Non-pigmented ciliary epithelial cell (primary cell): ENCODE measurements at regions not wholly inside any gene's neighbourhood (a gene's known extent, or its start where the extent isn't known, plus 50 kb on each side); places are given as distances from the start of the nearest gene placed in this dataset.

Experiments used
- DNase-seq: peaks from one replicate; pipeline ENCODE4 v3.0.0-alpha.2; 2010; ENCODE audit warnings: low read depth

DNA sequence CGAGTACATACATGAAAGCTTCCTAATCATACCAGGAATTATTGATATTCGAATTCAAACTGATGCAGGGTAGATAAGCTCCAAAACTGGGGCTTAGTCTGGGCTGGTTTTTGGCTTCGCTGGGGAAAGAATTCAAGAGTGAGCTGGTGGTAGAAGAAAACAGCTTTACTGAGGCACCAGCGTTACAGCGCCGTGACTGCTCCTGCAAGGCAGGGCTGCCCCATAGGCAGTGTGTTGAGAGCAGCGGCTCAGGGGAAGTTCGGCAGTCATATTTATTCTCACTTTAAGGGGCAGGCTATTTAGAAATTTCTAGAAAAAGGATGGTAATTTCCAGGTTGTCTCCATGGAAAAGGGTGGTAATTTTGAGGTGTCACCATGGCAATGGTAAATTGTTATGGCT lies 292.6 kb upstream of the TCF4 start:
- no peak for DNase-seq

GRCh38 chr18:55879331-55879730 lies 291.3 kb upstream of the TCF4 start:
- no peak for DNase-seq

GRCh38 chr18:55878224-55878623 lies 290.2 kb upstream of the TCF4 start:
- no peak for DNase-seq

DNA sequence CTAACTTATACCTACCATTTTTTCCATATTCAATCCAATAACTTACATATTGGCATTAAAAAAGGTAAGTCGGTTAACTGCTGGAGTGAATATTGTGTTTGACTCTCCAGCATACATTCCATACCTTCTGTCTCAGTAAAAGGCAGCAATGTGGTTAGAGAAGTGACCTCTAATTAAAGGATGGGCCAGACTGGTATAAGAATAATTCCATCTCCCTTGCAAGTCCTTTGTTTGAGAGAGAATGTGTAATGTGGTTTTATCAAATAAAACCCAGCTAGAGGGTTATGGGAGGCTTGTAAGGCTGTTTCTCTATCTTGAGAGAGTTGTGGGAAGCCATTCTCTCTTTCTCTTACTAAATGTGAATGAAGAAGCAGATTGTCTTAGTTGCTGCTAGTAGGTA lies 289.3 kb upstream of the TCF4 start:
- DNase-seq: no peak

GRCh38 chr18:55876254-55876653 lies 288.3 kb upstream of the TCF4 start:
- no peak for DNase-seq

- DNase-seq: no peak
Measured at GRCh38 chr18:55875371-55875901, 287.4 kb upstream of the TCF4 start.

GRCh38 chr18:55869556-55870501 lies 281.8 kb upstream of the TCF4 start:
- no peak for DNase-seq

DNA sequence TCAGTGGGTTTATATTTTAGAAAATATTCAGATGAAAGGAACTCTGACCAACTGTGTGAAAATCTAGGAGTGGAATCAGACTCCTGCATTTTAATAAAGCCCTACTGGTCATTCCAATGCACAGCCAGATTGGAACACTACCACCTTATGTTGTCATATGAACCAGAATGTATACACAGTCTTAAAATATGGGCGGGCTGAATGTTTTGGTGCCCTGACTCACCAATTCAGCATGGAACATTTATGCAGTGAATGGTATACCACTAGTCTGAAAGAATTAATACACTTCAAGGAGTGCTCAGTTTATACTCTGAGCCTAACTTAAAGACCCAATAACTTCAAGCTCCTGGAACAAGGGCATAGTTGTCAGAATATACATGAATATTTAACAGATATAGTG lies 280.9 kb upstream of the TCF4 start:
- DNase-seq: no peak

- no peak for DNase-seq
Measured at GRCh38 chr18:55866886-55867285, 278.9 kb upstream of the TCF4 start.

DNA sequence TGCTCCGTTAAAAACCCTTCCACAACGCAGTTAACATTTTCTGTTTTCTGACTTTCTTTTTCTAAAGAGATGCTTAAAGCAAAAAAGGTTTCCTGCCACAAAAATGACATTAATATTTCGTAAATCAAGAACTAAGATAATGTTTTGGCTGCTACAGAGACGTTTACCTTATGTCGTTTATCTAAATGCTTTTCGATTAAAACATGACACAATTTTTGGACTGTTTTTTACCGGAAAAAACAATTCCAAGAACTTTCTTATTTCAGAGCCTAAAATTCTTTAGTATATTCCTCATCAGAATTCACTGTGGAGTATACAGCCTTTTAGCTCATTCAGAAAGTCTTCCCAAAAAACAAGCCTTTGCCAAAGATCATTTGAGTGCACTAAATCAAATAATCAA lies 278.0 kb upstream of the TCF4 start:
- no peak for DNase-seq

DNA sequence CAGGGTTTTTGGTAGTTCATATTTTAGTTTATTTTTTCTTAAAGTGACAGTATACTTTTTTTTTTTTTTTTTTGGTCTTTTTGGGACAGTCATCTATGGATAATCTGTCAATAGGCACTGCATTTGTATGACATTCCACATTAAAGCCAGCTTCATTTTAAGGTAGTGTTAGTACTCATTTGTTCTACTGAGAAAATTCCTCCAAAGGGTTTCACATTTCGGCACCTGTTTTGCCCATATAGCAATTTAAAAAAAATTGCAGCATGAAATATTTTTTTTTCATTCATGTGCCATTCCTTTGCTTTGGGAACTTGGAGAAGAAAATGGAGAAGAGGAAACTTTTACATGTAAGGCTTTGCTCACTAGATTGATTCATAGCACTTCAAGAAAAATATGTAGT lies 276.3 kb upstream of the TCF4 start:
- DNase-seq: no peak

DNA sequence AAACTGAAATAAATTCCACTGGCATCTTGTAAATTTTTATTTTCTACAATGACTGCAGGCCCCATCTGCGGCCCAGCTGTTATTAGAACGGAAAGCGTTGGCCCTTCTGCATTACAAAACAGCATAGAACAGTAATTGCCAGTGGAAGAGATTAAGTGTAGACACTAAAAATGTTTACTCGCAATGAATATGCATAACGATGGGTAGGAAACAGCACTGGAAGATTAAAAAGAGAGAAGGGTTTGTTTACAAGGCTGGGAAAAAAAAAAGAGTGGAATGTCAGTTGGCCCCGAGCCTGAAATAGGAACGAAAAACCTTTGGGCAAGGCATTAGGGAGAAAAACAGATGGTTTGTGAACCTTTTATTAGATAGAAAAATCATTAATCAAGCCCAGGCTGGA lies 275.9 kb upstream of the TCF4 start:
- no peak for DNase-seq

DNA sequence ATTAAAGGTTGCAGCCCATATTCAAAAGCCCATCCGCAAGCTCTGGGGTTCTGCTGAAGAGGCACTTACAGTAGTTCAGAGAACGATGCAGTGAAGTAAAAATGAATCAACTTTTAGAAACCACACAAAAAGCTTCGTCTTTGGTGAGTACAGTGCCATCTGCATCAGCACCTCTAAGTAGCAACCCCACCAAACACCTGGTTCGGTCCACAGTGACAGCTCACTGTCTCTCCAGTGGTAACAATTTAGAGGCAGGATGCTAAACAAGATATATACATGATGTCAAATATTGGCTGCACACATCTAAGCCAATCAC lies 275.4 kb upstream of the TCF4 start:
- no peak for DNase-seq

- DNase-seq: no peak
Measured at GRCh38 chr18:55862693-55863390, 274.9 kb upstream of the TCF4 start.

GRCh38 chr18:55861266-55861665 lies 273.3 kb upstream of the TCF4 start:
- no peak for DNase-seq

DNA sequence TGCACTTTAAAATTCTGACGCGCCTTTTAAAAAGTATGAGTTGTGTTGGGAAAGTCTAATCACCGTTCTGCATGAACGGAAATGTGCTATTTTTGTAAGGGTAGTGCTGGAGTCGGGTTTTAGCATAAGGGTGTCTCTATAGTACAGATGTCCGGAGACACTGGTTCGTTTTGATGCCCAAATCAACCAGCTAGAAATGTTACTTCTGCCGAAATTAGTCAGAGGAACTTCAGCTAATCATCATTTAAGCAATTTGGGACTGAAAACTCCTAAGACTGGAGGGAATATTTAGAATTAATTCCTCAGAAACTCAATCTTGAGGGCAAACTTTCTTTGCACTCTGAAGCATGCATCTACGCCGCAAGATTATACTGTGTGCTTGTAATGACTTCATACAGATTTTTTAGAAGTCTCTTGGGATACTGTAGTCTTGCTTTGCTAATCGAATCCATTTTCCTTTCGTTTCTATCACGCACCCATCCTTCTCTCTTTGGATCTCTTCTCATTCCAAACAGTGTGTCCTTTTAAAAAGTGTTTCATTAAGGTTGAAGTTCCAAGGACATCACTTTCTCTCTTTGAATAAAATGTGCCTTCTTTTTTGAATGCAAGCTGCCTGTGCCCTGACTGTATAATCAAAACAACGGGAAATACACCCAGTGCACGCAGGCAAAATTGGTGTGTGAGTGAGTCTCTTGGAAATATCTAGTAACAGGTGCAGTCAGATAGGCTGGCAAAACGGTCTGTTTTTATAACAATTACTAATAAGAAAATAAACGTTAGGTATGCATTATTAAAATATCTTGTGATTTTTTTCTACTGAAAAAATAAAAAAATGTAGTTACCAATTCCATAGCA lies 270.9 kb upstream of the TCF4 start:
- no peak for DNase-seq

DNA sequence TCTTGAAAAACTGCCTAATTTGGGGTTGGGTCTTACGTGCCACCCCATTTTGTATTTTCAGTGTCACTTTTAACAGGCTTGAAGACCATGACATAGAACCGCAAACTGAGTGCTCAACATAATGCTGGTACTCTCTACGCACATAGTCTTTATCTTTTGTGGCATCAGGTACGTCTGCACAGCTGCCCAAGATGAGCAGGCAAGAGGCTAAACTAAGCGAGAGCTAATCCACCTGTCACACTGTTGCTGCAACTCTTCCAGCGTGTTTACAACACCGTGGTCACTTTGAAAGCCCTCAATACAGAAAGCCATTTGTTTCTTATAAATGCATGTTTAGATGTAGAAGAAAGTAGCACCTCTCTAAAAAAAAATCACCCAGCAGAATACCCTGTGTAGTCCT lies 270.0 kb upstream of the TCF4 start:
- no peak for DNase-seq

DNA sequence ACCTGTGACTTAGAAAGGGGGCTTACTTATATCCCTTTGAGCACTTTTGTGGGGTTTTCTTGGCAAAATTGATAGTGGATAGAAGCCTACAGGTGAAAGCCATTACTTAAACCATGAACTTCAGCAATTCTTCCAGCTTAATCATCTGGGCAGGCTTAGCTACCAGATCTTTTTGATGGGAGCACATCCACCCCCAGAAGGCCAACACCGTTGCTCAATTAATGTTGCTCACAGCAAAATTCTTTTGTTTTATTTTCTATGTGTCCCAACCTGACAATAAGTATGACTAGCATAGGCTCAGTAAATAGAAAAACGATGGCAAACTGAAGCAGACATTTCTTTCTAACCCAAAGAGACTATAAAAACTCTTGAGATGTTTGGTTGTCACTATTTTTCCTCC lies 269.4 kb upstream of the TCF4 start:
- DNase-seq: no peak

GRCh38 chr18:55856679-55857078 lies 268.7 kb upstream of the TCF4 start:
- no peak for DNase-seq

- peak; percentile 70 for DNase-seq
Measured at GRCh38 chr18:55856229-55856628, 268.2 kb upstream of the TCF4 start.

GRCh38 chr18:55853268-55853667 lies 265.3 kb upstream of the TCF4 start:
- no peak for DNase-seq

DNA sequence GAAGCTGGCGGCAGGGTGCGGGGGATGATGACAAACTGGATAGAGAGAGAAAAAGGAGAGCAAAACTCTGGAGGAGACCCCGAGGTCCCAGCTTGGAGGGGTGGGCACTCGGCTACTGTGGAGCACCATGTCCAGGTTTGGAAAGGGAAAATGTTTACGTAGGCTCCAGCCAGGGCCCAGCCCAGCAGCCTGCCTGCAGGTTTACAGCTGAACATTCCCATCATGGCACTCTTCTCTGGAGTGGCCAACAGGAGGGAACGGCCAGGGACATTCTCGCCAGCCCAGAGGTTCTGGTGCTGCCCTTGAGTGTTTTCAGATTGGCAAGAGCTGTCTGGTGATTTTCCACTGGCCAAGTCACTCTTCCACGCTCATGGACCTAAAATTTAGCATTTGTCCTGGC lies 262.9 kb upstream of the TCF4 start:
- no peak for DNase-seq
